ENCODE measurements at regions not wholly inside any gene's neighbourhood (a gene's known extent, or its start where the extent isn't known, plus 50 kb on each side); places are given as distances from the start of the nearest gene placed in this dataset.

GRCh38 chr15:96126859-96127258, 203.6 kb upstream of the NR2F2 start:
- TF ChIP-seq CTCF (IDR thresholded peaks at IDR 0.05) = no peak
- no peak for TF ChIP-seq POLR2A (IDR thresholded peaks at IDR 0.05)

All from body of pancreas (tissue), 4 donors.